GM12892 (cell line): ENCODE measurements at regions not wholly inside any gene's neighbourhood (a gene's known extent, or its start where the extent isn't known, plus 50 kb on each side); places are given as distances from the start of the nearest gene placed in this dataset.

Experiments
- POLR2A ChIP-seq: IDR thresholded peaks from 2 replicates; pipeline ENCODE4 v1.6.1; 2011; ENCODE audit warnings: low read depth, low read length, control low read depth
- TAF1 ChIP-seq: IDR thresholded peaks from 2 replicates; pipeline ENCODE4 v1.6.1; 2011; ENCODE audit warnings: low read depth, mild to moderate bottlenecking, control low read depth, low read length, borderline replicate concordance

DNA sequence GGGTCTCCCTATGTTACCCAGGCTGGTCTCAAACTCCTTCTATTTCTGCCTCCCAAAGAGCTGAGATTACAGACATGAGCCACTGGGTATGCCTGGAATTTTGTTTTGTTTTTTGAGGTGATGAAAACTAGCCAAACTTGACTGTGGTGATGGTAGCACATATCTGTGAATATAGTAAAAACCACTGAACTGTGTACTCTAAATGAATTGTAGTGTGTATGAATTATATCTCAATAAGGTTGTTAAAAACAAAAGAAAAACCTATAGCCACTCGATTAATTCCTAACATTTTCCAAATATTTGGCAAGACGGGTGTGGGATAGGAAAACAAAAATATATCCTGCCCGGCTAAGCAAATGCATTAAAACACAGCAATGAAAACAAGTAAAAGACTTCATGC, 1302.3 kb upstream of the CHAC2 start:
- no peak for TF ChIP-seq POLR2A
- no peak for TF ChIP-seq TAF1
